ENCODE measurements at regions not wholly inside any gene's neighbourhood (a gene's known extent, or its start where the extent isn't known, plus 50 kb on each side); places are given as distances from the start of the nearest gene placed in this dataset.
"Not testable (repeated sequence)": the region's sequence is repeated elsewhere in the genome, so short reads cannot be mapped to it uniquely, and the experiment has no call there.

DNA sequence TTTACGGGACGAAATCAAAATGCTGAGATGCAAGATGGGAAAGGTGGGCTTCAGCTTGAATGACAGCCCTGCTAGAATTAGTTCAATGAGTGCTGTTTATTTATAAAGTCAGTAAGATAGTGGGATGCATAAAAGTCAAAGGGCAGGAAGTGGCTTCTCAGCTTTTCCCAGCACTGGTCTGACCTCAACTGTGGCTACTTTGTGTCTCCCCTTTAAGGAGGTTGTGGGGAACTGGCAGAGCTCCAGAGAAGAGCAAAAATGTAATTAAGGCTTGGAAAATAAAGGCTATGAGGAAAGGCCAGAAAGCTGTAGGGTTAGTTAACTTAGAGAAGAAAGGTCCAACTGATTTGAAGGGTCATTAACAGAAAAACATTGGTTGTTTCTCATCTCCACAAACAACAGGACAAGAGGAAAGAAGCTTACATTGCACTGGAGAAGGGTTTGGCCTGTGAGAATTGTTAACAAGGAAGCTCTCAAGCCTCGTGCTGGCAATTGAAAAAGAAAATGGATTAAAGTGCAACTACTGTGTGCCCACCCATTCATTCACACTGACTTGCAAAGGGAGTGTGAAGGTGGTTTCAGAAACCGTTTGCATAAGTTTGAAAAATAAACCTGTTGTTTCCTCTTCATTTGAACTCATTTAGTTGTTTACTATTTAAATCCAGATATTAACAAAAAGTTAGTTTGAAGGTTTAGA, 68.8 kb upstream of the CD28 start:
- H3K4me3 ChIP-seq (ENCODE audit: low read depth in 1 of 3, low read length in 3 of 3): no peak overlapping the region
- no peaks in the 10 kb centered on the region for H3K27me3 ChIP-seq (ENCODE audit: control insufficient read depth in 4 of 4, insufficient read depth in 4 of 4, low read length in 3 of 4)
- no peaks in the 10 kb centered on the region for H3K9me3 ChIP-seq (ENCODE audit: control insufficient read depth in 4 of 4, low read length in 3 of 4)
- H3K4me1 ChIP-seq (ENCODE audit: control insufficient read depth in 4 of 4, insufficient read depth in 4 of 4, low read length in 3 of 4): peaks cover 8 to 32% (median 25%) of the 10 kb centered on the region in 4 donors
- DNase-seq (ENCODE audit: low spot score): no peak
- no peaks in the 10 kb centered on the region for H3K36me3 ChIP-seq (ENCODE audit: control insufficient read depth in 4 of 4, insufficient read depth in 3 of 4, low read depth in 1 of 4, low read length in 3 of 4)
- TF ChIP-seq FOXA2 (IDR thresholded peaks at IDR 0.05) (no peak), RAD21 (IDR thresholded peaks at IDR 0.05) (peak in 1 of 2 donors; percentile 10), NR2F2 (IDR thresholded peaks at IDR 0.05) (peak; percentile 95), HNF4A (conservative IDR thresholded peaks at IDR 0.05) (no peak), RXRA (IDR thresholded peaks at IDR 0.05) (peak in 1 of 2 donors; percentile 23)
- peak overlapping the region; percentile 8 to 19 for H3K27ac ChIP-seq (ENCODE audit: low read depth in 1 of 2, low read length in 2 of 2)
- WGBS: 44% methylated on average over 4 of the region's 4 CpGs
- H3K9ac ChIP-seq (ENCODE audit: low read depth in 1 of 2, low read length in 2 of 2): no peak overlapping the region

DNA sequence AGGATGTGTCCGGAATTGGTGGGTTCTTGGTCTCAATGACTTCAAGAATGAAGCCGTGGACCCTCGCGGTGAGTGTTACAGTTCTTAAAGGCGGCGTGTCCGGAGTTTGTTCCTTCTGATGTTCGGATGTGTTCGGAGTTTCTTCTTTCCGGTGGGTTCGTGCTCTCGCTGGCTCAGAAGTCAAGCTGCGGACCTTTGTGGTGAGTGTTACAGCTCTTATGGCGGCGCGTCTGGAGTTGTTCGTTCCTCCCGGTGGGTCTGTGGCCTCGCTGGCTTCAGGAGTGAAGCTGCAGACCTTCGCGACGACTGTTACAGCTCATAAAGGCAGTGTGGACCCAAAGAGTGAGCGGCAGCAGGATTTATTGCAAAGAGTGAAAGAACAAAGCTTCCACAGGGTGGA, 64.6 kb upstream of the CD28 start:
- not testable (repeated sequence) for H3K36me3 ChIP-seq (ENCODE audit: control insufficient read depth in 4 of 4, insufficient read depth in 3 of 4, low read depth in 1 of 4, low read length in 3 of 4); H3K27ac ChIP-seq (ENCODE audit: low read depth in 1 of 2, low read length in 2 of 2)
- WGBS: 97% methylated on average over 23 of the region's 23 CpGs

DNA sequence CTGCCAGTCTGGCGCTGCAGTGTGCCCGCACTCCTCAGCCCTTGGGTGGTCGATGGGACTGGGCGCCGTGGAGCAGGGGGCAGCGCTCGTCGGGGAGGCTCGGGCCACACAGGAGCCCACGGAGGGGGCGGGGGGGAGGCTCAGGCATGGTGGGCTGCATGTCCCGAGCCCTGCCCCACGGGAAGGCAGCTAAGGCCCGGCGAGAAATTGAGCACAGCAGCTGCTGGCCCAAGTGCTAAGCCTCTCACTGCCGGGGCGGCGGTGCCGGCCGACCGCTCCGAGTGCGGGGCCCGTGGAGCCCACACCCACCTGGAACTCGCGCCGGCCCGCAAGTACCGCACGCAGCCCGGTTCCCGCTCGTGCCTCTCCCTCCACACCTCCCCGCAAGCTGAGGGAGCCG, 63.6 kb upstream of the CD28 start:
- WGBS: 98% methylated on average over 35 of the region's 35 CpGs
- not testable (repeated sequence) for H3K9me3 ChIP-seq (ENCODE audit: control insufficient read depth in 4 of 4, low read length in 3 of 4); H3K4me3 ChIP-seq (ENCODE audit: low read depth in 1 of 3, low read length in 3 of 3); H3K27ac ChIP-seq (ENCODE audit: low read depth in 1 of 2, low read length in 2 of 2); DNase-seq (ENCODE audit: low spot score); H3K36me3 ChIP-seq (ENCODE audit: control insufficient read depth in 4 of 4, insufficient read depth in 3 of 4, low read depth in 1 of 4, low read length in 3 of 4); H3K9ac ChIP-seq (ENCODE audit: low read depth in 1 of 2, low read length in 2 of 2); H3K27me3 ChIP-seq (ENCODE audit: control insufficient read depth in 4 of 4, insufficient read depth in 4 of 4, low read length in 3 of 4)
- H3K4me1 ChIP-seq (ENCODE audit: control insufficient read depth in 4 of 4, insufficient read depth in 4 of 4, low read length in 3 of 4): peaks cover 3 to 16% (median 10%) of the 10 kb centered on the region in 4 donors

More for the DNA sequence above, 64.6 kb upstream of the CD28 start:
- H3K4me1 ChIP-seq (ENCODE audit: control insufficient read depth in 4 of 4, insufficient read depth in 4 of 4, low read length in 3 of 4): peaks cover 10 to 24% (median 17%) of the 10 kb centered on the region in 4 donors
- not testable (repeated sequence) for H3K27me3 ChIP-seq (ENCODE audit: control insufficient read depth in 4 of 4, insufficient read depth in 4 of 4, low read length in 3 of 4); H3K9ac ChIP-seq (ENCODE audit: low read depth in 1 of 2, low read length in 2 of 2); H3K9me3 ChIP-seq (ENCODE audit: control insufficient read depth in 4 of 4, low read length in 3 of 4); H3K4me3 ChIP-seq (ENCODE audit: low read depth in 1 of 3, low read length in 3 of 3); DNase-seq (ENCODE audit: low spot score)

- Histone ChIP-seq H3K9ac (ENCODE audit: low read depth in 1 of 2, low read length in 2 of 2) (no peak overlapping the region), H3K36me3 (ENCODE audit: control insufficient read depth in 4 of 4, insufficient read depth in 3 of 4, low read depth in 1 of 4, low read length in 3 of 4) (no peaks in the 10 kb centered on the region), H3K4me1 (ENCODE audit: control insufficient read depth in 4 of 4, insufficient read depth in 4 of 4, low read length in 3 of 4) (peaks cover 8 to 38% (median 25%) of the 10 kb centered on the region in 4 donors), H3K4me3 (ENCODE audit: low read depth in 1 of 3, low read length in 3 of 3) (no peak overlapping the region), H3K27ac (ENCODE audit: low read depth in 1 of 2, low read length in 2 of 2) (no peak overlapping the region), H3K9me3 (ENCODE audit: control insufficient read depth in 4 of 4, low read length in 3 of 4) (no peaks in the 10 kb centered on the region), H3K27me3 (ENCODE audit: control insufficient read depth in 4 of 4, insufficient read depth in 4 of 4, low read length in 3 of 4) (no peaks in the 10 kb centered on the region)
- DNase-seq (ENCODE audit: low spot score): no peak
- 79% methylated on average over 1 of the region's 1 CpG for WGBS
- TF ChIP-seq CTCF (IDR thresholded peaks at IDR 0.05; ENCODE audit: low read depth, low read length, missing input control) (no peak), YY1 (IDR thresholded peaks at IDR 0.05) (no peak), EGR1 (IDR thresholded peaks at IDR 0.05; ENCODE audit: low read depth in 2 of 2) (no peak), HNF4G (IDR thresholded peaks at IDR 0.05) (no peak), FOXA1 (IDR thresholded peaks at IDR 0.05) (no peak), RXRA (IDR thresholded peaks at IDR 0.05) (no peak), HNF4A (conservative IDR thresholded peaks at IDR 0.05) (no peak), SP1 (IDR thresholded peaks at IDR 0.05) (no peak), JUND (IDR thresholded peaks at IDR 0.05) (no peak), NR2F2 (IDR thresholded peaks at IDR 0.05) (no peak), FOXA2 (IDR thresholded peaks at IDR 0.05) (no peak)
- TF ChIP-seq, protein P1, sequence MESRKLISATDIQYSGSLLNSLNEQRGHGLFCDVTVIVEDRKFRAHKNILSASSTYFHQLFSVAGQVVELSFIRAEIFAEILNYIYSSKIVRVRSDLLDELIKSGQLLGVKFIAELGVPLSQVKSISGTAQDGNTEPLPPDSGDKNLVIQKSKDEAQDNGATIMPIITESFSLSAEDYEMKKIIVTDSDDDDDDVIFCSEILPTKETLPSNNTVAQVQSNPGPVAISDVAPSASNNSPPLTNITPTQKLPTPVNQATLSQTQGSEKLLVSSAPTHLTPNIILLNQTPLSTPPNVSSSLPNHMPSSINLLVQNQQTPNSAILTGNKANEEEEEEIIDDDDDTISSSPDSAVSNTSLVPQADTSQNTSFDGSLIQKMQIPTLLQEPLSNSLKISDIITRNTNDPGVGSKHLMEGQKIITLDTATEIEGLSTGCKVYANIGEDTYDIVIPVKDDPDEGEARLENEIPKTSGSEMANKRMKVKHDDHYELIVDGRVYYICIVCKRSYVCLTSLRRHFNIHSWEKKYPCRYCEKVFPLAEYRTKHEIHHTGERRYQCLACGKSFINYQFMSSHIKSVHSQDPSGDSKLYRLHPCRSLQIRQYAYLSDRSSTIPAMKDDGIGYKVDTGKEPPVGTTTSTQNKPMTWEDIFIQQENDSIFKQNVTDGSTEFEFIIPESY (IDR thresholded peaks at IDR 0.05): no peak
- TF ChIP-seq, protein P2, sequence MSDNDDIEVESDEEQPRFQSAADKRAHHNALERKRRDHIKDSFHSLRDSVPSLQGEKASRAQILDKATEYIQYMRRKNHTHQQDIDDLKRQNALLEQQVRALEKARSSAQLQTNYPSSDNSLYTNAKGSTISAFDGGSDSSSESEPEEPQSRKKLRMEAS (IDR thresholded peaks at IDR 0.05): no peak
- TF ChIP-seq, protein P3, sequence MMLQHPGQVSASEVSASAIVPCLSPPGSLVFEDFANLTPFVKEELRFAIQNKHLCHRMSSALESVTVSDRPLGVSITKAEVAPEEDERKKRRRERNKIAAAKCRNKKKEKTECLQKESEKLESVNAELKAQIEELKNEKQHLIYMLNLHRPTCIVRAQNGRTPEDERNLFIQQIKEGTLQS (IDR thresholded peaks at IDR 0.05): no peak
These were observed 60.6 kb upstream of the CD28 start for GRCh38 chr2:203645831-203646230.
